ENCODE measurements at regions not wholly inside any gene's neighbourhood (a gene's known extent, or its start where the extent isn't known, plus 50 kb on each side); places are given as distances from the start of the nearest gene placed in this dataset.

DNA sequence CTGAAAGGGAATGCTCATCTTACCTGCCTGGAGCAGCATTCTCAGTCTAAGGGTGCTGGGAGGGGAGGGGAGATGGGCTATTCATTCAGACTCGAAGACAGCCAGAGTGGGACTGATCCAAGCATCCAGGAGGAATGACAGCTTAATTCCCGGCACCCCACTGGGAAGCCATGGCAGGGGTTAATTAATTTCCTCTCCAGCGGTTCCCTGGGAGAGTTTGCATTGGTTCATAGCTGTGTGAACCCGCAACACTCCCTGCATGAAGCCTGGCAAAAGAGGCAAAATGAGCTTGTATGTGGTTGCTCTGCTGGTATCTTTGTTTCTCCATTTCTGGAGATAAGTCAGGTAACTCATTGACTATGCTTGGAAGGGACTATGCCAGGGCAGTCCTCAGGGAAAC is 401.0 kb upstream of the SLC24A2 start:
- TF ChIP-seq, protein P1, sequence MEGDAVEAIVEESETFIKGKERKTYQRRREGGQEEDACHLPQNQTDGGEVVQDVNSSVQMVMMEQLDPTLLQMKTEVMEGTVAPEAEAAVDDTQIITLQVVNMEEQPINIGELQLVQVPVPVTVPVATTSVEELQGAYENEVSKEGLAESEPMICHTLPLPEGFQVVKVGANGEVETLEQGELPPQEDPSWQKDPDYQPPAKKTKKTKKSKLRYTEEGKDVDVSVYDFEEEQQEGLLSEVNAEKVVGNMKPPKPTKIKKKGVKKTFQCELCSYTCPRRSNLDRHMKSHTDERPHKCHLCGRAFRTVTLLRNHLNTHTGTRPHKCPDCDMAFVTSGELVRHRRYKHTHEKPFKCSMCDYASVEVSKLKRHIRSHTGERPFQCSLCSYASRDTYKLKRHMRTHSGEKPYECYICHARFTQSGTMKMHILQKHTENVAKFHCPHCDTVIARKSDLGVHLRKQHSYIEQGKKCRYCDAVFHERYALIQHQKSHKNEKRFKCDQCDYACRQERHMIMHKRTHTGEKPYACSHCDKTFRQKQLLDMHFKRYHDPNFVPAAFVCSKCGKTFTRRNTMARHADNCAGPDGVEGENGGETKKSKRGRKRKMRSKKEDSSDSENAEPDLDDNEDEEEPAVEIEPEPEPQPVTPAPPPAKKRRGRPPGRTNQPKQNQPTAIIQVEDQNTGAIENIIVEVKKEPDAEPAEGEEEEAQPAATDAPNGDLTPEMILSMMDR (IDR thresholded peaks at IDR 0.05) = no peak
- TF ChIP-seq, protein P2, sequence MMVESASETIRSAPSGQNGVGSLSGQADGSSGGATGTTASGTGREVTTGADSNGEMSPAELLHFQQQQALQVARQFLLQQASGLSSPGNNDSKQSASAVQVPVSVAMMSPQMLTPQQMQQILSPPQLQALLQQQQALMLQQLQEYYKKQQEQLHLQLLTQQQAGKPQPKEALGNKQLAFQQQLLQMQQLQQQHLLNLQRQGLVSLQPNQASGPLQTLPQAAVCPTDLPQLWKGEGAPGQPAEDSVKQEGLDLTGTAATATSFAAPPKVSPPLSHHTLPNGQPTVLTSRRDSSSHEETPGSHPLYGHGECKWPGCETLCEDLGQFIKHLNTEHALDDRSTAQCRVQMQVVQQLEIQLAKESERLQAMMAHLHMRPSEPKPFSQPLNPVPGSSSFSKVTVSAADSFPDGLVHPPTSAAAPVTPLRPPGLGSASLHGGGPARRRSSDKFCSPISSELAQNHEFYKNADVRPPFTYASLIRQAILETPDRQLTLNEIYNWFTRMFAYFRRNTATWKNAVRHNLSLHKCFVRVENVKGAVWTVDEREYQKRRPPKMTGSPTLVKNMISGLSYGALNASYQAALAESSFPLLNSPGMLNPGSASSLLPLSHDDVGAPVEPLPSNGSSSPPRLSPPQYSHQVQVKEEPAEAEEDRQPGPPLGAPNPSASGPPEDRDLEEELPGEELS (CRISPR knock-in tag; IDR thresholded peaks at IDR 0.05) = no peak
- TF ChIP-seq, protein P3, sequence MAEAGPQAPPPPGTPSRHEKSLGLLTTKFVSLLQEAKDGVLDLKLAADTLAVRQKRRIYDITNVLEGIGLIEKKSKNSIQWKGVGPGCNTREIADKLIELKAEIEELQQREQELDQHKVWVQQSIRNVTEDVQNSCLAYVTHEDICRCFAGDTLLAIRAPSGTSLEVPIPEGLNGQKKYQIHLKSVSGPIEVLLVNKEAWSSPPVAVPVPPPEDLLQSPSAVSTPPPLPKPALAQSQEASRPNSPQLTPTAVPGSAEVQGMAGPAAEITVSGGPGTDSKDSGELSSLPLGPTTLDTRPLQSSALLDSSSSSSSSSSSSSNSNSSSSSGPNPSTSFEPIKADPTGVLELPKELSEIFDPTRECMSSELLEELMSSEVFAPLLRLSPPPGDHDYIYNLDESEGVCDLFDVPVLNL (CRISPR knock-in tag; IDR thresholded peaks at IDR 0.05; ENCODE audit: borderline replicate concordance, low read depth) = no peak
- TF ChIP-seq, protein P4, sequence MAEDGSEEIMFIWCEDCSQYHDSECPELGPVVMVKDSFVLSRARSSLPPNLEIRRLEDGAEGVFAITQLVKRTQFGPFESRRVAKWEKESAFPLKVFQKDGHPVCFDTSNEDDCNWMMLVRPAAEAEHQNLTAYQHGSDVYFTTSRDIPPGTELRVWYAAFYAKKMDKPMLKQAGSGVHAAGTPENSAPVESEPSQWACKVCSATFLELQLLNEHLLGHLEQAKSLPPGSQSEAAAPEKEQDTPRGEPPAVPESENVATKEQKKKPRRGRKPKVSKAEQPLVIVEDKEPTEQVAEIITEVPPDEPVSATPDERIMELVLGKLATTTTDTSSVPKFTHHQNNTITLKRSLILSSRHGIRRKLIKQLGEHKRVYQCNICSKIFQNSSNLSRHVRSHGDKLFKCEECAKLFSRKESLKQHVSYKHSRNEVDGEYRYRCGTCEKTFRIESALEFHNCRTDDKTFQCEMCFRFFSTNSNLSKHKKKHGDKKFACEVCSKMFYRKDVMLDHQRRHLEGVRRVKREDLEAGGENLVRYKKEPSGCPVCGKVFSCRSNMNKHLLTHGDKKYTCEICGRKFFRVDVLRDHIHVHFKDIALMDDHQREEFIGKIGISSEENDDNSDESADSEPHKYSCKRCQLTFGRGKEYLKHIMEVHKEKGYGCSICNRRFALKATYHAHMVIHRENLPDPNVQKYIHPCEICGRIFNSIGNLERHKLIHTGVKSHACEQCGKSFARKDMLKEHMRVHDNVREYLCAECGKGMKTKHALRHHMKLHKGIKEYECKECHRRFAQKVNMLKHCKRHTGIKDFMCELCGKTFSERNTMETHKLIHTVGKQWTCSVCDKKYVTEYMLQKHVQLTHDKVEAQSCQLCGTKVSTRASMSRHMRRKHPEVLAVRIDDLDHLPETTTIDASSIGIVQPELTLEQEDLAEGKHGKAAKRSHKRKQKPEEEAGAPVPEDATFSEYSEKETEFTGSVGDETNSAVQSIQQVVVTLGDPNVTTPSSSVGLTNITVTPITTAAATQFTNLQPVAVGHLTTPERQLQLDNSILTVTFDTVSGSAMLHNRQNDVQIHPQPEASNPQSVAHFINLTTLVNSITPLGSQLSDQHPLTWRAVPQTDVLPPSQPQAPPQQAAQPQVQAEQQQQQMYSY (CRISPR knock-in tag; IDR thresholded peaks at IDR 0.05) = no peak
- TF ChIP-seq, protein P5, sequence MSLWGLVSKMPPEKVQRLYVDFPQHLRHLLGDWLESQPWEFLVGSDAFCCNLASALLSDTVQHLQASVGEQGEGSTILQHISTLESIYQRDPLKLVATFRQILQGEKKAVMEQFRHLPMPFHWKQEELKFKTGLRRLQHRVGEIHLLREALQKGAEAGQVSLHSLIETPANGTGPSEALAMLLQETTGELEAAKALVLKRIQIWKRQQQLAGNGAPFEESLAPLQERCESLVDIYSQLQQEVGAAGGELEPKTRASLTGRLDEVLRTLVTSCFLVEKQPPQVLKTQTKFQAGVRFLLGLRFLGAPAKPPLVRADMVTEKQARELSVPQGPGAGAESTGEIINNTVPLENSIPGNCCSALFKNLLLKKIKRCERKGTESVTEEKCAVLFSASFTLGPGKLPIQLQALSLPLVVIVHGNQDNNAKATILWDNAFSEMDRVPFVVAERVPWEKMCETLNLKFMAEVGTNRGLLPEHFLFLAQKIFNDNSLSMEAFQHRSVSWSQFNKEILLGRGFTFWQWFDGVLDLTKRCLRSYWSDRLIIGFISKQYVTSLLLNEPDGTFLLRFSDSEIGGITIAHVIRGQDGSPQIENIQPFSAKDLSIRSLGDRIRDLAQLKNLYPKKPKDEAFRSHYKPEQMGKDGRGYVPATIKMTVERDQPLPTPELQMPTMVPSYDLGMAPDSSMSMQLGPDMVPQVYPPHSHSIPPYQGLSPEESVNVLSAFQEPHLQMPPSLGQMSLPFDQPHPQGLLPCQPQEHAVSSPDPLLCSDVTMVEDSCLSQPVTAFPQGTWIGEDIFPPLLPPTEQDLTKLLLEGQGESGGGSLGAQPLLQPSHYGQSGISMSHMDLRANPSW (CRISPR knock-in tag; conservative IDR thresholded peaks at IDR 0.05; ENCODE audit: low read depth) = no peak
- TF ChIP-seq ZNF317 (CRISPR knock-in tag; IDR thresholded peaks at IDR 0.05; ENCODE audit: borderline replicate concordance, low read depth) = no peak
- TF ChIP-seq, protein P6, sequence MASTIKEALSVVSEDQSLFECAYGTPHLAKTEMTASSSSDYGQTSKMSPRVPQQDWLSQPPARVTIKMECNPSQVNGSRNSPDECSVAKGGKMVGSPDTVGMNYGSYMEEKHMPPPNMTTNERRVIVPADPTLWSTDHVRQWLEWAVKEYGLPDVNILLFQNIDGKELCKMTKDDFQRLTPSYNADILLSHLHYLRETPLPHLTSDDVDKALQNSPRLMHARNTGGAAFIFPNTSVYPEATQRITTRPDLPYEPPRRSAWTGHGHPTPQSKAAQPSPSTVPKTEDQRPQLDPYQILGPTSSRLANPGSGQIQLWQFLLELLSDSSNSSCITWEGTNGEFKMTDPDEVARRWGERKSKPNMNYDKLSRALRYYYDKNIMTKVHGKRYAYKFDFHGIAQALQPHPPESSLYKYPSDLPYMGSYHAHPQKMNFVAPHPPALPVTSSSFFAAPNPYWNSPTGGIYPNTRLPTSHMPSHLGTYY (CRISPR knock-in tag; IDR thresholded peaks at IDR 0.05) = no peak
- TF ChIP-seq MYBL2 (CRISPR knock-in tag; IDR thresholded peaks at IDR 0.05) = no peak
- no peak for TF ChIP-seq NFYB (CRISPR knock-in tag; conservative IDR thresholded peaks at IDR 0.05; ENCODE audit: low read depth)
- TF ChIP-seq, protein P7, sequence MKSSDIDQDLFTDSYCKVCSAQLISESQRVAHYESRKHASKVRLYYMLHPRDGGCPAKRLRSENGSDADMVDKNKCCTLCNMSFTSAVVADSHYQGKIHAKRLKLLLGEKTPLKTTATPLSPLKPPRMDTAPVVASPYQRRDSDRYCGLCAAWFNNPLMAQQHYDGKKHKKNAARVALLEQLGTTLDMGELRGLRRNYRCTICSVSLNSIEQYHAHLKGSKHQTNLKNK (CRISPR knock-in tag; IDR thresholded peaks at IDR 0.05) = no peak
- TF ChIP-seq JUN (CRISPR knock-in tag; IDR thresholded peaks at IDR 0.05) = no peak
- TF ChIP-seq, protein P8, sequence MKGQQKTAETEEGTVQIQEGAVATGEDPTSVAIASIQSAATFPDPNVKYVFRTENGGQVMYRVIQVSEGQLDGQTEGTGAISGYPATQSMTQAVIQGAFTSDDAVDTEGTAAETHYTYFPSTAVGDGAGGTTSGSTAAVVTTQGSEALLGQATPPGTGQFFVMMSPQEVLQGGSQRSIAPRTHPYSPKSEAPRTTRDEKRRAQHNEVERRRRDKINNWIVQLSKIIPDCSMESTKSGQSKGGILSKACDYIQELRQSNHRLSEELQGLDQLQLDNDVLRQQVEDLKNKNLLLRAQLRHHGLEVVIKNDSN (CRISPR knock-in tag; IDR thresholded peaks at IDR 0.05) = no peak
- no peak for TF ChIP-seq CREB1 (CRISPR knock-in tag; IDR thresholded peaks at IDR 0.05)
- no peak for TF ChIP-seq JAZF1 (CRISPR knock-in tag; IDR thresholded peaks at IDR 0.05)
